ENCODE measurements at regions not wholly inside any gene's neighbourhood (a gene's known extent, or its start where the extent isn't known, plus 50 kb on each side); places are given as distances from the start of the nearest gene placed in this dataset.

GRCh38 chr16:62102588-62102987, 66.3 kb upstream of the CDH8 start:
- DNase-seq, result no peak

GRCh38 chr16:62100651-62101050, 64.4 kb upstream of the CDH8 start:
- no peak for DNase-seq

- DNase-seq, result no peak
Measured at GRCh38 chr16:62089715-62090114, 53.5 kb upstream of the CDH8 start.

GRCh38 chr16:62088731-62089410, 52.6 kb upstream of the CDH8 start:
- no peak for DNase-seq

All from activated CD4-positive, alpha-beta T cell treated with anti-CD3 and anti-CD28 coated beads, Interleukin-2, amount 50 U/mL, for 16 hours (primary cell).